NCI-H1092 (cell line): ENCODE measurements at regions not wholly inside any gene's neighbourhood (a gene's known extent, or its start where the extent isn't known, plus 50 kb on each side); places are given as distances from the start of the nearest gene placed in this dataset.

Experiments
- DNase-seq: peaks from one replicate; lab custom pipeline; 2025; lab: John Stamatoyannopoulos, UW

GRCh38 chr4:152094970-152095700 lies 334.3 kb upstream of the GATB start:
- peak; percentile 80 for DNase-seq

GRCh38 chr4:152091405-152091804 lies 330.6 kb upstream of the GATB start:
- DNase-seq = no peak

- no peak for DNase-seq
Measured at GRCh38 chr4:152090543-152090942, 329.7 kb upstream of the GATB start.

- DNase-seq = no peak
Measured at GRCh38 chr4:152089584-152089983, 328.8 kb upstream of the GATB start.

- DNase-seq = no peak
Measured at GRCh38 chr4:152087335-152087734, 326.5 kb upstream of the GATB start.

GRCh38 chr4:152085657-152086056 lies 324.9 kb upstream of the GATB start:
- no peak for DNase-seq

- no peak for DNase-seq
Measured at GRCh38 chr4:152083338-152083737, 322.5 kb upstream of the GATB start.

GRCh38 chr4:152081024-152081423 lies 320.2 kb upstream of the GATB start:
- DNase-seq = no peak

- DNase-seq = no peak
Measured at GRCh38 chr4:152079543-152080293, 318.9 kb upstream of the GATB start.

- no peak for DNase-seq
Measured at GRCh38 chr4:152079079-152079478, 318.3 kb upstream of the GATB start.

GRCh38 chr4:152077582-152077981 lies 316.8 kb upstream of the GATB start:
- DNase-seq = no peak

- no peak for DNase-seq
Measured at GRCh38 chr4:152075253-152075928, 314.6 kb upstream of the GATB start.

GRCh38 chr4:152074573-152074972 lies 313.8 kb upstream of the GATB start:
- no peak for DNase-seq

- no peak for DNase-seq
Measured at GRCh38 chr4:152074088-152074437, 313.3 kb upstream of the GATB start.

GRCh38 chr4:152073351-152074087 lies 312.7 kb upstream of the GATB start:
- no peak for DNase-seq

- no peak for DNase-seq
Measured at GRCh38 chr4:152072906-152073305, 312.1 kb upstream of the GATB start.

GRCh38 chr4:152072001-152072485 lies 311.2 kb upstream of the GATB start:
- DNase-seq = no peak

GRCh38 chr4:152070854-152071253 lies 310.0 kb upstream of the GATB start:
- no peak for DNase-seq

- DNase-seq = no peak
Measured at GRCh38 chr4:152068866-152069265, 308.1 kb upstream of the GATB start.

- no peak for DNase-seq
Measured at GRCh38 chr4:152065545-152065944, 304.7 kb upstream of the GATB start.

GRCh38 chr4:152064753-152065152 lies 303.9 kb upstream of the GATB start:
- DNase-seq = no peak

GRCh38 chr4:152064282-152064681 lies 303.5 kb upstream of the GATB start:
- DNase-seq = no peak
